Occipital lobe (tissue), 1 donor: ENCODE measurements at regions not wholly inside any gene's neighbourhood (a gene's known extent, or its start where the extent isn't known, plus 50 kb on each side); places are given as distances from the start of the nearest gene placed in this dataset.

Experiments
- DNase-seq: peaks from one replicate; lab custom pipeline; 2025; lab: John Stamatoyannopoulos, UW

DNA sequence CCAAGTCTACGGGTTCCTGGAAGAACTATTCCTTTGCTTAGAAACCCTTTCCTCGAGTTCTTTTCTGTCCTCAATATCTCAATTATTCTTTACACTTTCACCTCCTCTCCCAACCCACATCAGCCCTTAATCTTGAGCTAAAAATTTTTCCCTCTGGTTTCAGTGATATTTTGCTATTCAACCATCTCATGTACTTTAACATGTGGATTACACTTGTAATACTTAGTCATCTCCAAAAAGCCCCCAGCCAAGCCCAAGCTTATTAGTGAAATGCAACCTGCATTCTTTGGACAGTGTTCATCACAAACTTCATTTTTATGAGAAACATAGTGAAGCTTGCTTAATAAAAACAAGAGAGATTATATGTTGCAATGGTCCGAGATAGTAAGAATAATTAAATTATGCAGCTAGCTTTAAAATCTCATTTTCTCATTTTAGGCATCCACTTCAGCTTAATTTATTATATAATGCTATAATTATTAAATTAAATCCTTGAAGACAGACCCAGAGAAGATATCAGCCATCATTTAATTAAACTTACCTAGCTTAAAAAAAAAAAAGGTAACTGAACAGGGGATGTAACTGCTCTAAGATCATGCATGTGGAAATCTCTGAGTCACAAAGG, 534.5 kb upstream of the TBL1XR1 start:
- no peak for DNase-seq

- no peak for DNase-seq
These were observed 536.0 kb upstream of the TBL1XR1 start for GRCh38 chr3:177733233-177733632.

- no peak for DNase-seq
These were observed 536.7 kb upstream of the TBL1XR1 start for GRCh38 chr3:177733936-177734335.

DNA sequence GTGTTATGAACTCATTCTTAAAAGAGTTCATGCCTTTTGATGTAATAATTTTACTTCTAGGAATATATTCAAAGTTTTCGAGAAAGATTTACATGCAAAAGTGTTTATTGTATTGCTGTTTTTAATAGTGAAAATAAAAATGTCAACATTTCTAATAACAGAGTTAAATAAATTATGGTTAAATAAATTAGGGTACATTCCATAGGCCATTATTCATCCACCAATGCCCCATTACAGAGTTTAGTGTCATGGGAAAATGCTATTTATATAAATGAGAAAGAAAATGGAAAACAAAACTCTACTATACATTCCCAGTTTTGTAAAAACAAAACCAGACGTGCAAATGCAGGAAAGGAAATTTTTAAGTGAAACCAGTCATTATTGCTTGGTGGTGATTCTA, 538.1 kb upstream of the TBL1XR1 start:
- DNase-seq = no peak

DNA sequence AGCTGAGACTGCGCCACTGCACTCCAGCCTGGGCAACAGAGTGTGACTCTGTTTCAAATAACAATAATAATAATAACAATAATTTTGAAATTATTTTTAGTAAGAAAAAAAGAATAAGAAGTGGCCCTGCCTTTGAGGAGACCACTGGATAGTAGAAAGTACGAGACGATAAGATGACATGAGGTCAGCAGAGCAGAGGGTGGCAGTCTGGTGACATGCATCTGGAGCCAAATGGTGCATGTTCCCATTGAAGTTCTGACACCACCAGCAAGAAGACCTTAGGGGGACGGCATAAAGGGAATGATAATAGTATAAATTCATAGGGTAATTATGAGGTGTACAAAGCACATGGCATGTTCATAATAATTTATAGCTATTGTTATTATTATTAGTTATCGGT, 542.2 kb upstream of the TBL1XR1 start:
- no peak for DNase-seq

DNA sequence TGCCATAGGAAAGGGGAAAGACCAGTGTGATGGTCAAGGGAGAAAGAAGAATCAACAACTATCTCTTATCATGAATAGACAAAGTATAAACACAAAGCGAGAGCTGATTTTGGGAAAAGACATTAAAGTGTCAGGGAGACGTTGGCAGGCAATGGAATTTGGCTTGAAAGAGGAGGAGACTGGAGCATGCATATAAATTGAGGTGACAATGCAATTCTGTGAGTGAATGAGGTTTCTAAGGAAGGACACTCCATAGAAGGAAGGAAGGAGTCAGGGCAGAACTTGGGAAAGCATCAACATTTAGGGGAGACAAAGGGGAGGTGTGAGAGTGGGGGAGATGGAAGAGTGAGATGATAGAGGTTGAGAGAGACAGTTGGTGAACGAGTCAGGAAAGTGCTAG, 543.0 kb upstream of the TBL1XR1 start:
- DNase-seq = no peak

- DNase-seq = no peak
These were observed 545.0 kb upstream of the TBL1XR1 start for GRCh38 chr3:177742273-177742672.

- no peak for DNase-seq
These were observed 546.0 kb upstream of the TBL1XR1 start for GRCh38 chr3:177743173-177743890.

DNA sequence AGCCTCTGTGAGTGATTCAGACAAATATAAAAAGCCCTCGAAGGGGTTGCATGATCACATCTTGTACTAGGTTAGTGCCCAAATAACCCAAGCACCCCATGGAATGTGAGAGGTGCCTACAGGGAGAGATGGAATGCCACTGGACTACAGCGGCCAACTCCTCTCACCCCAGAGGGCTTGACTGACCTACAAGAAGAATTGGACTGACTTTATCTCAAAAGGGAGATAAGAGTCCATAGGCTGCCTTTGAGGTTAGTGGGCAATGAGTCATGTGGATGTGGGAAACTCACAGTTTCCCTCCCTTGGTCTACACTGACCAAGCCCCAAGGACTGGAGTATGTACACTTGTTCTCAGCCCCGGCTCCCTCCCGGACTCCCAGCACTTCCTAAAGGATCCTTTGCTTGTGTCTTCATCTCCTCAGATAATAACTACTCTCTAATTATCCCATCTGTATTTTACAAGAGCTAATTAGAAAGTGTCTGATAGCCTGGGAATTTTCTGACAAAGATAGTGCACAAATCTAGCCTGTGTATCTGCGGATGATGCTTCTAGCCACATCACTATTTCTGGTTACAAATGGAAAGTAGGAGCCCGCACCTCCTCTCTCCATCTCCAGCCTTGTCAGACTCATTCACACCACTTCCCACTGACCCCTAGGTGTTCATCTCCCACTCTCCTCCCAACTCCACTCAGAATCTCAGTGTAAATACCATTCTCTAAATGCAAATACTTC, 547.8 kb upstream of the TBL1XR1 start:
- no peak for DNase-seq

- no peak for DNase-seq
These were observed 548.3 kb upstream of the TBL1XR1 start for GRCh38 chr3:177745607-177746005.

GRCh38 chr3:177746337-177746933, 549.2 kb upstream of the TBL1XR1 start:
- no peak for DNase-seq

DNA sequence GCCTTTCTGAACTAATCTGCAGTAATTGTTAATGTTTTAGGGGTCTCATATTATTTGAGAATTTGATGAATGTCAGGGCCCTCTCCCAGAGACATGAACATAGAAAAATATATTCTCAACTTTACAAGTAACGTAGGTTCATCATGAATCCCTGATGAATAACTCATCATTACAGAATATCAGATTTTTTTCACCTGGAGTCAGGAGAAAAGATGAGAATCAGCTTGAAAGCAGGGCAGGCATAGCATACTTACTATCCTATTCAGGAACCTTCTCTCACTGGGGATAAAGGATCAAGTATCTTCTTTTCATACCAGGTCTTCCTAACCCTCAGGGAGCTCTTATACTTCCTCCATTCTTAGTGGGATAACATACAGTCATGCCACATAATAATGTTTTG, 552.6 kb upstream of the TBL1XR1 start:
- DNase-seq = no peak

GRCh38 chr3:177750436-177750835, 553.2 kb upstream of the TBL1XR1 start:
- no peak for DNase-seq

DNA sequence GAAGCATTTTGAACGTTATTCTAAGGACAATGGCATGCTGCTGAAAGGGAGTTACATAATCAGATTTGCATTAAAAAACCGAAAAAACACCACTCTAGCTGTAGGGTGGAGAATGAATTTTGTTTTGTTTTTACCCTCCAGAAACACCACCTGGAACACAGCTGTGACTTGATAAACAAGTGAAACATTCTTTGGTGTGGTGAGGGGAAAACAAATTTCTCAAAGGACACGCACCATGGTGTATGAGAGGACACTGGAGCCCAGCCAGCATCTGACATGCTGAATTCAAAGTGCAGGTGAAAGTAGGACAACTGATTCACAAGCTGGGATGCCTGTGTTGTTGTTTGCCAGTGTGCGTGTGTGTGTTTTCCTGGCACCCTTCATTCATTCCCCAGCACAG, 554.5 kb upstream of the TBL1XR1 start:
- DNase-seq = no peak

DNA sequence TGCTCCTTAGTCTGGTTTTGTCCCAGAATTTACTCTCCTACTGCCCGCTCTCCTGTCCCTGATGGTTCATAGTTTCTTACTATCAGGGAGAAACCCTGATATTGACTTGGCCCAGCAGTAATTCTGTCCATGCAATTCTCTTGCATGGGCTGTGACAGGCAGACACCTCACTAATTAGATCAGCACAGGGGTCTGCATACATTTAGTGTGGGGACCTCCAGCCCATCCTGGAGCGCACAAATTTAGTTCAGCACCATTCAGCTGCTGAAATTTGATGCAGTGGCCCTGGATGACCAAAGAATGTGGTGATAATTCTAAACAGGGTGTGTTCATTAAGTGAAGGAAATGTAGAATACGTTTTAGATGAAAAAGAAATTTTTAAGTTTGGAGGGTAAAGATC, 555.5 kb upstream of the TBL1XR1 start:
- no peak for DNase-seq

DNA sequence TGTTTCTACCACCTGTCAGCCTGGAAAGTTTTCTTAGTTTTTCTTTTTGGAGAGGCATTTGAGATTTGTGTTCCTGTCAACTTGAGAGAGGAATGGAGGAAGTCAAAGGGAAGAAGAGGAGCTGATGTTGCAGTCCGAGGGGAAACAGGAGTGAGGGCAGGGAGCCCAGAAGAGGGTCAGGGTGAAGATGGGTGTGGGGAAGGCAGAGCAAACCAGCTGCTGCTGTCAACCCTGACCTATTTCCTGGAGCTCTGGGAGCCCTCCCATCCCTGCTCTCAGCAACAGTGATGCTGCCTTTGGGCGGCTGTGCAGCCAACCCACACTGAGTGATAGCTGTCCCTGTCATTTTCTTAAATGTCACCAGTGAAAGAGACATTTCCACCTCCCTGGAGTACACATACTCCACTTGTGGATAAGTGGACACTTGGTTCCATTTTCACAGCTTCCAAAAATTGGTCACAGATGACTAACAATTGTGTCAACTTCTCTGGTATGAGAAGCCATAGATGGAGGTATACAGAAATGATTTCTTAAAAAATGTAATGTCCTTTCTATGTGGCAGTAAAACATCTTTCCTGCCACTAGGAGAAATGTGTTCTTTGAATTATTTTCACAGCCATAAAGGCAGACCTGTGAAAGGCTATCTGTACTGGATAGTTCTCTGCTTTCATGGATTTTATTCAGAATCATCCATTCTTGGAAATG, 556.3 kb upstream of the TBL1XR1 start:
- no peak for DNase-seq

GRCh38 chr3:177754508-177754921, 557.2 kb upstream of the TBL1XR1 start:
- DNase-seq = no peak

DNA sequence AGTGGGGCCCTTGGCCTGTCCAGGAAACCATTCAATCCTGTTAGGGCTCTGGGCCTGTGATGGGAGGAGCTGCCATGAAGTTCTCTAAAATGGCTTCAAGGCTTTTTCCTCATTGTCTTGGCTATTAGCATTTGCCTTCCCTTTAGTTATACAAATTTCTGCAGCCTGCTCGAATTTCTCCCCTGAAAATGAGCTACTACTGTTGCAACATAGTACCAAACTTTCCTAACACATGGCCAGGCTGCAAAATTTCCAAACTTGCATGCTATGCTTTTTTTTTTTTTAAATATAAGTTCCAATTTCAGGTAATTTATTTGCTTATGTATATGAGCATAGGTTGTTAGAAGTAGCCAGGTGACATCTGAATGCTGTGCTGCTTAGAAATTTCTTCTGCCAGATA, 560.8 kb upstream of the TBL1XR1 start:
- no peak for DNase-seq

DNA sequence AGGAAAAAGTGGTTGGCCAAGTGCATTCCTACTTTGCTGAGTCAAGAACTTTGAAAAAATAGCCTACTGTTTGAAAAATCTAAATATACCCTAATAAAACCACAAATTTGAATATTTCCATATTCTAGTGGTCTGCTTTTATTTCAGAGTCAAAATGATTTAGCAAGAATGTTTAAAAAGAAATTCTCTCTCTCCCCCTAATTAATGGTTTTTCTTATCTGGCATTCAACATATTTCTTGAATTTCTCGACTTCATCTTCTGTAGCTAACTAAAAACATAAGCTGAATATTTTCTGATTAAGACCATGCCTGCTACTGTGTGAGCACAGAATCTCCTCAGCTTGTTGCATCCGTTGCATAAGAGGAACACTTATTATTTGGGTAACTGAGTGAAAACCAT, 563.5 kb upstream of the TBL1XR1 start:
- DNase-seq = no peak

DNA sequence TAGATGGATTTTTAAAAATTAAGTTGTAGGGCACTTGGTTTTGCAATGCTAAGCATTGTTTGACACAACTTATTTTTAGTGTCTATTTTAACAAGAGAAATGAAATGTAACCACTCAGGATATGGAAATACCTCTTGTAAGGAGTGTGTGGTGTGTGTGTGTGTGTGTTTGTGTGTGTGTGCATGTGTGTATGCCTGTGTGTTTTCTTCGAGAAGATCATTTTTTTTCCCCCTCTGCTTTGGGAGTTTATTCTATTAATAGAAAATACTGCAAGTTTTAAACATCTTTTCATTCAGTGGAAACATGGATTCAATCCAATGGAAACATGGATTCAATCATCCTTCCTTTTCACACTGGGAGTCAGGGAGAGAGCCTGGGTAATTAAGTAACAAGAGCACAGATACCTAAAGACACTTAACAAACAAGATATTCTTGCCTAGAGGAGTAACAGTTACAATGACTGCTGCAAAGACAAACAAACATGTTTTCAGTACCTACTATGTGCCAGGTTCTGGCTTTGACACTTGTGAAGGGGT, 567.2 kb upstream of the TBL1XR1 start:
- no peak for DNase-seq

- no peak for DNase-seq
These were observed 567.7 kb upstream of the TBL1XR1 start for GRCh38 chr3:177764933-177765332.
